SH-SY5Y (cell line): ENCODE measurements at regions not wholly inside any gene's neighbourhood (a gene's known extent, or its start where the extent isn't known, plus 50 kb on each side); places are given as distances from the start of the nearest gene placed in this dataset.

ENCODE experiments used
- GATA2 ChIP-seq: IDR thresholded peaks from 2 replicates; pipeline ENCODE4 v1.6.1; 2011; ENCODE audit warnings: mild to moderate bottlenecking, low read depth, low read length
- GATA3 ChIP-seq: IDR thresholded peaks from 2 replicates; pipeline ENCODE4 v1.6.1; 2011; ENCODE audit warnings: low read depth, mild to moderate bottlenecking, low read length, moderate library complexity

DNA sequence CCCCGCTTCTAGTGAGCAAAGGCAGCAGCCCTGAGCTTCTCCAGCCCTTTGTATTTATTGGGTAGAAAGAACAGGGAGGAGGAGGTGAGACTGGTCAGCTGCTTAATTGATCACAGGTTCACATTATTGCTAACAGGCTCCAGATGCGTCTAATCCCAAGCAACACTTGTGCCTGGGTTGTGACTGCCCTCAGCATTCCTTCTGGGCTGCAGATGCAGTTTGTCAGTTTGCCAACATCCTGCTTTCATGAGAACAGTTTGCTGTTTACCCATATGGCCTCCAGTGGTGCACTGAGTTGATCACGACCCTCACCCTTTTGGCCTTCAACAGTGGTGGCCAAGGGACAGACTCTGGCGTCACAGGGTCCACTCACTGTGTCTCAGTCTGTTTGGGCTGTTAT, 159.5 kb upstream of the ZNF516 start:
- TF ChIP-seq GATA2 (no peak), GATA3 (no peak)
